ENCODE measurements at regions not wholly inside any gene's neighbourhood (a gene's known extent, or its start where the extent isn't known, plus 50 kb on each side); places are given as distances from the start of the nearest gene placed in this dataset.

DNA sequence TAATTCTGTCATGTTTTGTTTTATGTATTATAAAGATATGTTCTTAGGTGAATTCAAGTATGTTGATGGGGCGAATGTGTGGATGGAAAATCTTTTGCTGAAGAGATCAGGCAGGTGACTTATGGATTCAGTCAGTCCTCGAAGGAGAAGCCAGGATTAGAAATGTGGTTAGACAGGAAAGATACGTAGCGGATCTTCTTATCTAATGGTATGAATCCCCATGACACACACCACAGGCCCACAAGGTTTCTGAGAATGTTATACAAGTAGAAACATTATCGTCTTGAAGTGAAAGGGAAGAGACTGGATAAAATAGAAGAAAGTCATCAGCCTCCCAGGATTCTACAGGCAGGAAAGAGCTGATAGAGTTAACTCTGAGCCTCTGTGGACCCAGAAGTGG lies 69.0 kb upstream of the RFXAP start:
- Histone ChIP-seq H3K4me3 (replicated peaks in 1 of 4; ENCODE audit: control extremely low read depth in 1 of 4, insufficient read depth in 1 of 4, low read depth in 3 of 4, low read length in 4 of 4) (no peak overlapping the region), H3K36me3 (ENCODE audit: control insufficient read depth, insufficient read depth, low read length) (no peaks in the 10 kb centered on the region), H3K9ac (ENCODE audit: insufficient read depth, low read length) (no peak overlapping the region), H2AFZ (ENCODE audit: low read length) (no peak overlapping the region), H3K9me3 (ENCODE audit: control insufficient read depth, insufficient read depth, low read depth, low read length) (no peaks in the 10 kb centered on the region), H3K4me1 (ENCODE audit: control insufficient read depth, extremely low read depth, insufficient read depth, low read length) (no peaks in the 10 kb centered on the region), H3K27me3 (ENCODE audit: control insufficient read depth, insufficient read depth, low read length) (no peaks in the 10 kb centered on the region), H4K20me1 (ENCODE audit: control insufficient read depth, extremely low read depth, insufficient read depth, low read length) (no peaks in the 10 kb centered on the region), H3K27ac (ENCODE audit: insufficient read depth, low read length) (no peak overlapping the region), H3K79me2 (ENCODE audit: control insufficient read depth, insufficient read depth, low read length) (no peaks in the 10 kb centered on the region), H3K4me2 (ENCODE audit: extremely low read depth, insufficient read depth, low read length) (no peak overlapping the region)
- DNase-seq (ENCODE audit: low read depth in 2 of 2): no peak
- TF ChIP-seq, protein P1, sequence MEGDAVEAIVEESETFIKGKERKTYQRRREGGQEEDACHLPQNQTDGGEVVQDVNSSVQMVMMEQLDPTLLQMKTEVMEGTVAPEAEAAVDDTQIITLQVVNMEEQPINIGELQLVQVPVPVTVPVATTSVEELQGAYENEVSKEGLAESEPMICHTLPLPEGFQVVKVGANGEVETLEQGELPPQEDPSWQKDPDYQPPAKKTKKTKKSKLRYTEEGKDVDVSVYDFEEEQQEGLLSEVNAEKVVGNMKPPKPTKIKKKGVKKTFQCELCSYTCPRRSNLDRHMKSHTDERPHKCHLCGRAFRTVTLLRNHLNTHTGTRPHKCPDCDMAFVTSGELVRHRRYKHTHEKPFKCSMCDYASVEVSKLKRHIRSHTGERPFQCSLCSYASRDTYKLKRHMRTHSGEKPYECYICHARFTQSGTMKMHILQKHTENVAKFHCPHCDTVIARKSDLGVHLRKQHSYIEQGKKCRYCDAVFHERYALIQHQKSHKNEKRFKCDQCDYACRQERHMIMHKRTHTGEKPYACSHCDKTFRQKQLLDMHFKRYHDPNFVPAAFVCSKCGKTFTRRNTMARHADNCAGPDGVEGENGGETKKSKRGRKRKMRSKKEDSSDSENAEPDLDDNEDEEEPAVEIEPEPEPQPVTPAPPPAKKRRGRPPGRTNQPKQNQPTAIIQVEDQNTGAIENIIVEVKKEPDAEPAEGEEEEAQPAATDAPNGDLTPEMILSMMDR (conservative IDR thresholded peaks at IDR 0.05 in 1 of 2, IDR thresholded peaks at IDR 0.05 in 1 of 2; ENCODE audit: low read depth in 1 of 2, low read length in 2 of 2): no peak
- TF ChIP-seq EZH2 (IDR thresholded peaks at IDR 0.05; ENCODE audit: low read length, missing control alignments): no peak

DNA sequence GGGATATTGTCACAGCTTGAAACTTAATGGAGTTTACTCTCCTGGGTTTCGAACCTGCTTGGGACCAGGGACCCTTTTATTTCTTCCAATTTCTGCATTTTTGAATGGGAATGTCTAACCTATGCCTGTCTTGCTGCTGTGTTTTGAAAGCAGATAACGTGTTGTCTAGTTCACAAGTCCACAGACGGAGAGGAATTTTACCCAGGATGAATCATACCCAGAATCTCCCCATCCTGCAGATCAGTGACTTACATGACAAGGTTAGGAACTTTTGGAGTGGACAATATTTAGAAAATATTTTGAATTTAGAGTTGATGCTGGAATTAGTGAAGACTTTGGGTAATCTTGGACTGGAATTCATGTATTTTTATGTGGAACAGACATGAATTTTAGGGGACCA lies 68.6 kb upstream of the RFXAP start:
- peak in 1 of 2 donors; percentile 47 for DNase-seq (ENCODE audit: low read depth in 2 of 2)
- Histone ChIP-seq H4K20me1 (ENCODE audit: control insufficient read depth, extremely low read depth, insufficient read depth, low read length) (no peaks in the 10 kb centered on the region), H3K36me3 (ENCODE audit: control insufficient read depth, insufficient read depth, low read length) (no peaks in the 10 kb centered on the region), H3K4me1 (ENCODE audit: control insufficient read depth, extremely low read depth, insufficient read depth, low read length) (no peaks in the 10 kb centered on the region), H3K79me2 (ENCODE audit: control insufficient read depth, insufficient read depth, low read length) (no peaks in the 10 kb centered on the region), H3K27me3 (ENCODE audit: control insufficient read depth, insufficient read depth, low read length) (no peaks in the 10 kb centered on the region), H3K4me2 (ENCODE audit: extremely low read depth, insufficient read depth, low read length) (no peak overlapping the region), H3K9ac (ENCODE audit: insufficient read depth, low read length) (no peak overlapping the region), H3K9me3 (ENCODE audit: control insufficient read depth, insufficient read depth, low read depth, low read length) (no peaks in the 10 kb centered on the region), H3K27ac (ENCODE audit: insufficient read depth, low read length) (no peak overlapping the region), H2AFZ (ENCODE audit: low read length) (no peak overlapping the region), H3K4me3 (replicated peaks in 1 of 4; ENCODE audit: control extremely low read depth in 1 of 4, insufficient read depth in 1 of 4, low read depth in 3 of 4, low read length in 4 of 4) (no peak overlapping the region)
- TF ChIP-seq, protein P1 (conservative IDR thresholded peaks at IDR 0.05 in 1 of 2, IDR thresholded peaks at IDR 0.05 in 1 of 2; ENCODE audit: low read depth in 1 of 2, low read length in 2 of 2): no peak
- no peak for TF ChIP-seq EZH2 (IDR thresholded peaks at IDR 0.05; ENCODE audit: low read length, missing control alignments)

DNA sequence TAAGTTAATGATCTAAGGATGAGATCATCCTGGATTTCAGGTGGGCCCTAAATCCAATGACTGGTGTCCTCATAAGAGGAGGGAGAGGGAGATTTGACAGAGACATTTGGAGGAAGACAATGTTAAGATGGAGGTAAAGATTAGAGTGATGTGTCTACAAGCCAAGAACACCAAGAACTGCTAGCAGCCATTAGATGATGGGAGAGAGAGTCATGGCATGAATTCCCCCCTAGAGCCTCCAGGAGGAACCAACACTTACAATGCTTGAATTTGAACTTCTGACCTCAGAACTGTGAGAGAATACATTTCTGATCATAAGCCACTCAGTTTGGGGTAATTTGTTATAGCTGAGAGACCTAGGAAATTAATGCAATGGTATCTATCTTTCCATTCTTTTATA lies 68.1 kb upstream of the RFXAP start:
- TF ChIP-seq, protein P1 (conservative IDR thresholded peaks at IDR 0.05 in 1 of 2, IDR thresholded peaks at IDR 0.05 in 1 of 2; ENCODE audit: low read depth in 1 of 2, low read length in 2 of 2): no peak
- TF ChIP-seq EZH2 (IDR thresholded peaks at IDR 0.05; ENCODE audit: low read length, missing control alignments): no peak
- Histone ChIP-seq H3K9ac (ENCODE audit: insufficient read depth, low read length) (no peak overlapping the region), H3K27ac (ENCODE audit: insufficient read depth, low read length) (no peak overlapping the region), H2AFZ (ENCODE audit: low read length) (no peak overlapping the region), H3K79me2 (ENCODE audit: control insufficient read depth, insufficient read depth, low read length) (no peaks in the 10 kb centered on the region), H3K4me3 (replicated peaks in 1 of 4; ENCODE audit: control extremely low read depth in 1 of 4, insufficient read depth in 1 of 4, low read depth in 3 of 4, low read length in 4 of 4) (no peak overlapping the region), H3K4me1 (ENCODE audit: control insufficient read depth, extremely low read depth, insufficient read depth, low read length) (no peaks in the 10 kb centered on the region), H3K4me2 (ENCODE audit: extremely low read depth, insufficient read depth, low read length) (no peak overlapping the region), H3K36me3 (ENCODE audit: control insufficient read depth, insufficient read depth, low read length) (no peaks in the 10 kb centered on the region), H4K20me1 (ENCODE audit: control insufficient read depth, extremely low read depth, insufficient read depth, low read length) (no peaks in the 10 kb centered on the region), H3K9me3 (ENCODE audit: control insufficient read depth, insufficient read depth, low read depth, low read length) (no peaks in the 10 kb centered on the region), H3K27me3 (ENCODE audit: control insufficient read depth, insufficient read depth, low read length) (no peaks in the 10 kb centered on the region)
- no peak for DNase-seq (ENCODE audit: low read depth in 2 of 2)
